ENCODE measurements at regions not wholly inside any gene's neighbourhood (a gene's known extent, or its start where the extent isn't known, plus 50 kb on each side); places are given as distances from the start of the nearest gene placed in this dataset.
"Not testable (repeated sequence)": the region's sequence is repeated elsewhere in the genome, so short reads cannot be mapped to it uniquely, and the experiment has no call there.

GRCh38 chr5:17367256-17367840 lies 130.7 kb upstream of the TAF11L2 start:
- DNase-seq = no peak

DNA sequence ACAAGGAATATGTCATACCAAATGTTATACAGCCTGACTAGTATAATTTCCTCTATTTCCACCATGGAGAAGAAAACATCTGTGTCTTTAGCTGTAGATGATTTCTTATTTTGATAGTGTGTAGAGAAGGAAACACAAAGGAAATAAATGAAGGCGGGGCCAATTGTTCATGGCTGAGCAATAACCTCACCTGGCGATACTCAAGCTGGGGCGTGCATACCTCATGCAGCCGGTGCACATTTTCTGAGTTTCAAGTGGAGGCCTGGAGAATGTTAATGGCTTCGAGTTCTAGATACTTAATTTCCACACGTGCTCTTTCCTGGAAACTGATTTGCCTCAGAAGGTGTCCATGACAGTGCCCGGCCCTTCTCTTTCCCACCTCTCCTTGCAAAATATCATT lies 127.4 kb upstream of the TAF11L2 start:
- no peak for DNase-seq

DNA sequence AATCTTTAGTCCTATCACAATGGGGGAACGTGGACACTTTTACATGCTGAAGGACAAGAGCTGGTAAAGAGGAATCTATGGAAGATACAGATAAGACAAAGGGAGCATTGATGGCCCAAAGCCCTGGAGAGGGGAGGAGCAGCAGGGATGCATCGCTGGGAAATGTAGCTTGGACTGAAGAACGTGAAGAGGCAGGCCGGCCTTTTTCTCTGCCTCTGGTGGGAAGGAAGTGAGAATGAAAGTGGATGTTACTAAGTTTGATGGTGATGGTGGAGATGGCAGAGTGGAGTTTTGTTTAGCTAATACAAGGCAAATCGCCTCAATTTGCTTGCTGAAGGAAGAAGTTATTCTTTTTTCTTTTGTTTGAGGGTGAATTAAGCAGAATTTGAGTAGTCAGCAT lies 124.6 kb upstream of the TAF11L2 start:
- peak; percentile 42 to 51 (median 44) for DNase-seq

GRCh38 chr5:17373814-17374556 lies 124.0 kb upstream of the TAF11L2 start:
- peak; percentile 19 to 53 (median 47) for DNase-seq

GRCh38 chr5:17374973-17375742 lies 122.9 kb upstream of the TAF11L2 start:
- DNase-seq = no peak

DNA sequence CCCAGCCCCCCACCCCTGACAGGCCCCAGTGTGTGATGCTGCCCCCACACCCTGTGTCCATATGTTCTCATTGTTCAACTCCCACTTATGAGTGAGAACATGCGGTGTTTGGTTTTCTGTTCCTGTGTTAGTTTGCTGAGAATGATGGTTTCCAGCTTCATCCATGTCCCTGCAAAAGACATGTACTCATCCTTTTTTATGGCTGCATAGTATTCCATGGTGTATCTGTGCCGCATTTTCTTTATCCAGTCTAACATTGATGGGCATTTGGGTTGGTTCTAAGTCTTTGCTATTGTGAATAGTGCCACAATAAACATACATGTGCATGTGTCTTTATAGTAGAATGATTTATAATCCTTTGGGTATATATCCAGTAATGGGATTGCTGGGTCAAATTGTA lies 122.1 kb upstream of the TAF11L2 start:
- DNase-seq = not testable (repeated sequence)

DNA sequence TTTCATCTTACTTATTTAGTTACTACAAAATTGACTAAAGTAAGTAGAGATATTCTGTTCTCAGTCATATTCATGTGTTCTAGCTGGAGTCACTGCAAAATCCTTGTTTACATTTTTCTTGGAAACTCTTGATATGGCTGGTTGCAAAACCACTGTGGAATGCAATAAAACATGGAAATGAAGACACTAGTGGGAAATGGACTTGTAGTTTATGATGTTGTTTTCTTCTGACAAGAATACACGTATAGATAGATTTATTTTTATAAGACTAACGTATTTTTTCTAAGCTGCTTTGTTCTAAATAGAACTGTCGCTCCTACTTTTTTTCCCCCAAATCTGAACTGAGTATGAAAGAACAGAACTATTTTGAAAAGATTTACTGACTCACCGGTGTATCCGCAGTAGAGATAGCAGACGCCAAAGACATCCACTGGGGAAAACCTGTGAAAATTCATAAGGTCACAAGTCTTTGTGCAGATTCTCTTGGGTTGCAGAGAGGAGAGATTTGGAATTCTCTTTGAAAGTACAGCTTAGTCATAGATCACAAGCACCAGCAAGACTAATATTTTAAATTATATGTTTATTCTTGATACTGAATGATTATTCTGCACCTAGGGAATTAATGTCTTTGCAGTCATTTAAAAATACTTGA lies 119.6 kb upstream of the TAF11L2 start:
- peak in 1 of 3 donors; percentile 40 for DNase-seq

DNA sequence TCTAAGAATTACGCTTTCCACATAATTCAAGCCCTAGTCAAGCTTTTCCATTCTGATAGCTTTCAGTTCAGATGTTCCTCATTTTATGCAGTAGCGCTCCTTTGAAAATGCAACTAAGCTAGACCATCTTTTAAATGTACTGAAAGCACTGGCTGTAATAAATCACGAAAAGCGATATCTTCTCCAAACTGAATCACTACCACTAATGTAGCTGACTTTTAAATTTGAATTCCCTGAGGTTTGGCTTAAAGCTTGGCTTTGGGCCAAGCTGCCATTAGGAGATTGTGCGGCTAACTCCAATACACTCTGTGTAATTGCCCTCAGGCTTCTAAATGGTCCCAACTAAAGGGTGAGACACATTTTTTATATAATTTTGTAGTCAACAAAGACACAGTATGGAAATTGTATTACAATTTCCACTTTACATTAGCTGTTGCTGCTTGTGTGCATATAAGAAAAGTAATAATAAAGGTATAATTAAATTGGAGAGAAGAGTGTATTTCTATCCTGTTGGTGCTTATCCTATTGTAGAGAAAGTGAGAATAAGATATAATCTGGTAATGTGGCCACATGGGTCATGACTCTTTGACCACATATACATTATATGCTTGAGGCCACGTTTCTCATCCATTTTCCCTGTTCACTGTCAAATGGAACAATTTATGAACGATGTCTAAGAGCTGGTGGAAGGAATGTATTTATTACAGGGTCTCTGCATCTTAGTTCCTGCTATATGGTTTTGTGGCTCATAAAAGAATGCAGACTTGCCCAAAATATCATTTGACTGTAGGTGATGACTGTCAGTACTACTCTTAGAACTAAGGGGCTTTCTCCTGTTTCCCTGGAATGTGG lies 118.7 kb upstream of the TAF11L2 start:
- DNase-seq = no peak

DNA sequence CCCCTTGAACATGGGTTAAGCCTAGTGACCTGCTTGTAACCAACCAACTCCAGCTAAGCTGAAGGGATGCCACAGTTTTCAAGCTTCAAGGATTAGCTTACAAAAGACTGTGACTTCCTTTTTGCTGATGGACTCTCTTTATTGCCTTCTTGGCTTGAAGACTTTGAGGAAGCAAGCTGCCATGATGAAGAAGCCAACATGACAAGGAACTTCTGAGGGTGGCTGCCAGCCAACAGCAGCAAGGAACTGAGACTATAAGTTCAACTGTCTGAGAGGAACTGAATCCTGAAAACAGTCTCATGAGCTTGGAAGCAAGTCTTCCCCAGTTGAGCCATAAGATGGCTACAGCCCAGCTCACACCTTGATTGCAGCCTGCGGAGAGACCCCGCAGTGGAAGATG lies 116.1 kb upstream of the TAF11L2 start:
- peak; percentile 77 to 86 (median 81) for DNase-seq

DNA sequence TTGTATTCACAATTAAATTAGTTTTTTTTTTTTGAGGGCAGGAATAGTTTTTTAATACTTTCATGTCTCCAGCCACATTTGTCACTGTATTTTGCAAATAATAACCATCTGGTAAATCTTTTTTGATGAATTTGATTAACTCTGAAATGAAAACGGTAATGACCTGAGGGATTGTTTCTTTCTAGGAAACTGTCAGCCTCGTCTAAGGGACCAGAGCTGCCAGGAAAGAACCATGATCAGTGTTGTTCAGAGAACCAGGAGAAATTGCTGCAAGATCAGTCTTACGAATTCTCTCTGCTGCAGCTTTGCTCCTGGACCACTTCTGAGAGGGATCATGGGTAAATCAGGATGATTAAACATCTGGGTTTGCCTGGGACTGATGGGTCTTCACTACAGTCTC lies 114.5 kb upstream of the TAF11L2 start:
- no peak for DNase-seq

GRCh38 chr5:17384181-17384580 lies 113.8 kb upstream of the TAF11L2 start:
- no peak for DNase-seq

GRCh38 chr5:17388717-17389116 lies 109.3 kb upstream of the TAF11L2 start:
- DNase-seq = no peak

- DNase-seq = no peak
Observed at GRCh38 chr5:17394086-17394485, 103.9 kb upstream of the TAF11L2 start.

- DNase-seq = peak in 1 of 3 donors; percentile 1
Observed at GRCh38 chr5:17395106-17395880, 102.7 kb upstream of the TAF11L2 start.

DNA sequence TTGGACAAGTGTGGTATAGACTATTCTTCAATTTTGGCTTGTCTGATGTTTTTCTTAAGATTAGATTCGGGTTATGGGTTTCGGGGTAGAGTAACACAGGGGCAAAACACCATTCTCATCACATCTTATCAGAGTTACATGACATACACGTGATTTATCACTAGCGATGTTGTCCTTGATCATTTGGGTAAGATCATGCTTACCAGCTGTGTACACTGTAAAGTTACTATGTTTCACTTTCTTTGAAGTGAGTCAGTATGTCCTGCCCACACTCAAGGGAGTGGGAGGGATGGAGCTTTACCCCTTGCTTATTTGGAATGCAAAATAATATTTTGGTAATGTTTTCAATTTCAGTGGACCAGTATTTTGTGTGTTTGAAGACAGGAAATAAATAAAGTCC lies 101.8 kb upstream of the TAF11L2 start:
- DNase-seq = peak; percentile 31 to 63 (median 37)

DNA sequence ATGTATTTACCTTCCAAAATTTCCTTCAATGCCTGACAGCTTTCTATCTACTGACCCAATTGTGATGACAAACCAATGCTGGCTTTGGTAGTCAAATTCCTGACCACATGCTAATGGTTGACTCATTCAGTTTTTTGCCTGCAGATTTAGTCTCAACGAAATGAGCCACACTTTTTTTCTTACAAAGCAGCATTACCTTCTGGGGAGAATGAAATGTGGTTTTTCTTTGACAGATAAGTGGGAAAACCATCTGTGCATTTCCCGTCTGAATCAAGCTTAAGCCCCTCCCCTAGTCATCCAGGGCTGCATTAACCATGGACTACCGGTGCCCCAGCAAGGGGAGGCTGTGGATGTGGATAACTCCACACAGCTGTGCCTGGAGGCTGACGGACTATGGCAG lies 99.6 kb upstream of the TAF11L2 start:
- peak; percentile 42 to 83 (median 73) for DNase-seq

DNA sequence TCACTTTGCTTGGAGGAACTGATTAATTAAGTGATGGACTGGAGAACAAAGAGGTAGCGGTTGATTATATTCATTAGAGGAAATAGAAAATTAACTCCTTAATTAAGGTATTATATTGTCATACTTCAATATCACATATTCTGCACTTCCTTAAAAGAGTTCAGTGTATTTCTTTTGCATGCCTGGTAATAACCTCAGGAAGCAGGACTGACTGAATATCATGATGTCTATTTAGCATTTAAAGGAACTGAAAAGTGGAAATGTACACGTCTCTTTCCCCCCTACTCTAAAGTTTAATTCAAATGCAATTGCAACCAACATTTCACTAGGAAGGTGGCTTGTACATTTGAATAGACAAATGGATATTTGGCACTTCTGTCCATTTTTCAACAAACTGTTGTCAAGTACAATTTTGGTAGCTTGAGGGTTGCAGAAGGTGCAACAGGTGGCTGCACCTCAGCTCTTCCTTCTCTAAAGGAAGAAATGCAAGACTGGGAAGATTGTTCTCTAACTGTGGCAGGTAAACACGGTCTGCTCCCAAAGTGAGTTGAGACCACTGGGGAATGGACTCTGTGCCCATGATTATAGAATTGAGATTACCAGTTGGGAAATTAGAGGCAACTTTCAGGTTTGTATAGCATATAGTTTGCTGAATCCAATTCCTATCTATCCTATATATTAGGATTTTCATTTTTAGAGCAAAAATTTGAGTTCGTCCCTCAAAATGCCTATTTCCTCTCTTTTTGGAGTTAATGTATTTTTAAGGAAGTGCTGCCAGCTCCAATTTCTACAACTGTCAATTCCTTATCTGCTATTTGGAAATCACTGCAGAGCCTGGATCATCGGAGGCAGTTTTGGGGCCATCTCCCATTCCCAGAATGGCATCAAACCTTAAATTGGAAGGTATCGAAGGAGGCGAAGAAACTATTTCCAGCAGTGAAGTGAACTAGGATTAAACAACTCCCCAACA lies 98.9 kb upstream of the TAF11L2 start:
- no peak for DNase-seq

GRCh38 chr5:17399931-17400330 lies 98.1 kb upstream of the TAF11L2 start:
- DNase-seq = peak; percentile 54 to 61 (median 57)

- peak; percentile 42 to 48 (median 44) for DNase-seq
Observed at GRCh38 chr5:17400724-17401469, 97.1 kb upstream of the TAF11L2 start.
